Pancreas (tissue), 10 donors: ENCODE measurements at regions not wholly inside any gene's neighbourhood (a gene's known extent, or its start where the extent isn't known, plus 50 kb on each side); places are given as distances from the start of the nearest gene placed in this dataset.

Source experiments
- ATAC-seq, 4 donors: fragments of 200-7000 bp; cut with Tn5 transposase; one replicate each; pipeline versions ENCODE4 v1.8.0 to v1.9.1; 2020; ENCODE audit warnings: mild to moderate bottlenecking in 4 of 4, moderate library complexity in 4 of 4
- DNase-seq, 6 donors: peaks; one replicate each; pipeline ENCODE4 v3.0.0-alpha.2; 2020
- FAIRE-seq: peaks from 2 replicates; lab custom pipeline; 2012; peaks lifted over from hg19 to GRCh38; lab: Jason Lieb, UNC
- H3K27ac ChIP-seq, 4 donors: fragments of 200-600 bp; sonication (generic); 1 replicate in 3 of 4; 2 replicates in 1 of 4; pipeline versions ENCODE4 v1.5.0 to v1.8.0; 2020
- H3K27me3 ChIP-seq, 4 donors: fragments of 200-600 bp; one replicate each; pipeline ENCODE4 v1.8.0; 2021
- H3K36me3 ChIP-seq, 3 donors: fragments of 200-600 bp; sonication (generic) in 1 of 3; one replicate each; pipeline versions ENCODE4 v1.5.0 to v1.8.0; 2020 to 2021
- H3K4me1 ChIP-seq, 3 donors: fragments of 200-600 bp; one replicate each; pipeline ENCODE4 v1.8.0; 2021
- H3K4me3 ChIP-seq, 4 donors: fragments of 200-600 bp; sonication (generic) in 2 of 4; one replicate each; pipeline versions ENCODE4 v1.5.0 to v1.8.0; 2020 to 2021
- H3K9me3 ChIP-seq, 4 donors: fragments of 200-600 bp; one replicate each; pipeline ENCODE4 v1.8.0; 2021
- WGBS, 2 donors: extraction: QIAGEN DNeasy Blood & Tissue Kit; methylation state at CpG; one replicate each; pipeline ENCODE4 v1.1.7; 2013; 5-methylcytosine and 5-hydroxymethylcytosine counted together
- intact Hi-C, 3 donors: fragments of 100-400 bp; cut with DNase I; formaldehyde crosslinking; loops; one replicate each; pipeline versions ENCODE4 v1.11.1 to v1.14.2; 2022
- TF ChIP-seq, protein P1 (sequence below), 4 donors: fragments of 200-600 bp; sonication (generic) in 3 of 4; IDR thresholded peaks; one replicate each; pipeline versions ENCODE4 v1.5.0 to v1.8.0; 2021; ENCODE audit warnings: antibody characterized with exemption in 4 of 4
- donor health status: healthy with polysubstance abuse.
- donor health status: DM: no; HTN: no; CAD: no; lungs with moderate emphysema.
- donor health status: DM: no; HTN: no; CAD: no.
- donor health status: control.
- donor health status: control.
- donor health status: Bipolar disorder and iron deficiency.
- donor health status: DM: yes; HTN: yes; CAD: no.
- donor health status: DM: no; HTN: no; CAD: no.
- donor health status: DM: no; HTN: no; CAD: no.
- donor health status: DM: yes; HTN: yes; CAD: no.

DNA sequence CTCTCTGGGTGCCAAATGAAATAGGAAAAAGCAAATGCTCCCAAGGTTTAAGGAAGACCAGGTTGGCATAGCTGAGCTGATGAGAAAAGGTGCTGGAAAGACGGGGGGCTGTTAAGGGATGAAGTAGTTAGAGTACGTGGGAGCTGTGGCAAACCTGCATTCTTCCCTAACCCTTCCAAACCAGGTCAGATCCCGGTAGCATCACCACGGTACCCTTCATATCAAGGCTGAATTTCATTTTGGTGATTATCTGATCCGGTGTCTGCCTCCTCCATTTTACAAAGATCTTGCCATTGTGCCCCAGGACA is 68.0 kb upstream of the PIM1 start:
- FAIRE-seq = no peak

GRCh38 chr6:37102299-37103168 is 67.4 kb upstream of the PIM1 start:
- H3K9me3 ChIP-seq = no peaks in the 10 kb centered on the region
- peak overlapping the region; percentile 9 to 42 (median 30) for H3K4me3 ChIP-seq
- H3K36me3 ChIP-seq = no peaks in the 10 kb centered on the region
- peak overlapping the region; percentile 71 to 92 (median 88) for H3K27ac ChIP-seq
- intact Hi-C loops = no loop called here
- WGBS, 2 donors = 1 to 2% methylated on average over 32 to 36 of the region's 36 CpGs
- TF ChIP-seq, protein P1, sequence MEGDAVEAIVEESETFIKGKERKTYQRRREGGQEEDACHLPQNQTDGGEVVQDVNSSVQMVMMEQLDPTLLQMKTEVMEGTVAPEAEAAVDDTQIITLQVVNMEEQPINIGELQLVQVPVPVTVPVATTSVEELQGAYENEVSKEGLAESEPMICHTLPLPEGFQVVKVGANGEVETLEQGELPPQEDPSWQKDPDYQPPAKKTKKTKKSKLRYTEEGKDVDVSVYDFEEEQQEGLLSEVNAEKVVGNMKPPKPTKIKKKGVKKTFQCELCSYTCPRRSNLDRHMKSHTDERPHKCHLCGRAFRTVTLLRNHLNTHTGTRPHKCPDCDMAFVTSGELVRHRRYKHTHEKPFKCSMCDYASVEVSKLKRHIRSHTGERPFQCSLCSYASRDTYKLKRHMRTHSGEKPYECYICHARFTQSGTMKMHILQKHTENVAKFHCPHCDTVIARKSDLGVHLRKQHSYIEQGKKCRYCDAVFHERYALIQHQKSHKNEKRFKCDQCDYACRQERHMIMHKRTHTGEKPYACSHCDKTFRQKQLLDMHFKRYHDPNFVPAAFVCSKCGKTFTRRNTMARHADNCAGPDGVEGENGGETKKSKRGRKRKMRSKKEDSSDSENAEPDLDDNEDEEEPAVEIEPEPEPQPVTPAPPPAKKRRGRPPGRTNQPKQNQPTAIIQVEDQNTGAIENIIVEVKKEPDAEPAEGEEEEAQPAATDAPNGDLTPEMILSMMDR (IDR thresholded peaks at IDR 0.05) = no peak
- FAIRE-seq (no peak), ATAC-seq (peak; percentile 65 to 81 (median 74)), DNase-seq (peak; percentile 82 to 92 (median 86))
- peaks cover 17 to 32% (median 17%) of the 10 kb centered on the region in 3 donors for H3K4me1 ChIP-seq
- no peaks in the 10 kb centered on the region for H3K27me3 ChIP-seq

More for the DNA sequence above, 68.0 kb upstream of the PIM1 start:
- DNase-seq (no peak), ATAC-seq (no peak)
- Histone ChIP-seq H3K27me3 (no peaks in the 10 kb centered on the region), H3K9me3 (no peaks in the 10 kb centered on the region), H3K27ac (peak overlapping the region; percentile 71 to 92 (median 88)), H3K4me3 (peak overlapping the region in 1 of 4 donors; percentile 42), H3K36me3 (no peaks in the 10 kb centered on the region), H3K4me1 (peaks cover 17 to 32% (median 17%) of the 10 kb centered on the region in 3 donors)
- intact Hi-C loops = no loop called here
- 63 to 75% methylated on average over 5 of the region's 5 CpGs for WGBS, 2 donors
- TF ChIP-seq, protein P1 (IDR thresholded peaks at IDR 0.05) = no peak

DNA sequence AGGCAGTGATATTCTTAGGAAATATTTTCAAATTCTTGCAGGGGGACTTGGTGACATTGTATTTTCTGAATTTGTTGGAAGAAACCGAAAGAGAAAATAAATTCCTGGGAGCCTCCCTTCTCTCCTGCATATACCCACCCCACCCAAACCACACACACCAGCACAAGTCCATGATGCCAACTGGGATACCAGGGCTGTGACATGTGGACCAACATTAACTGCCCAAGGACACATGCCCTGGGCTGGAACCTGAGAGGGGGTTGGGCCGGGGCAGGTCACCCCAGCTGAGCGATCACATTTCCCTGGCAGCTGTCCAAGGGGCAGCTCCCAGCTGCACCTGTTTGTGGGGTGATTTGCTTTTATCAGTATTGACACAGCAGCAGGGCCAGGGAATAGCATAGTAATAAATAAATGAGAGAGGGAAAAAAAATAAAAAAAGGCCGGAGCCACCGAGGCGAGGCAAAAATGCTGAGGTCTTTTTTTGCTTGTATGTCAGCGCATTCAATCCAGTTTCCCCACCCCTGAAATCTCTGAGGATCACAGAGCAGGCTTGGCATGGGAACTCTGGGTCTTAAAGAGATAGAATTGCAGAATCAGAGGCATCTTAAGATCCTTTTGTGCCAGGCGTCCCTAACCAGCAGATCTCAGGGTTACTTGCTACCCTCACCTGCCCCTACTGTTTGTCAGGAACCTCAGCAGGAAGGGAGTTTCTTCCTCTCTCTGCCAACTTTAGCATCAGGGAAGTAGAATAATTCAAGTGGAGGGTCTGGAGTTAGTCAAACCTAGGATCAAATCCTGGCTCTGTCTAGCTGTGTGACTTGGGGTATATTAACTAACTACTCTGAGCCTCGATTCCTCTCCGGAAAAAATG is 66.5 kb upstream of the PIM1 start:
- intact Hi-C loops = no loop called here
- TF ChIP-seq, protein P1 (IDR thresholded peaks at IDR 0.05) = no peak

DNA sequence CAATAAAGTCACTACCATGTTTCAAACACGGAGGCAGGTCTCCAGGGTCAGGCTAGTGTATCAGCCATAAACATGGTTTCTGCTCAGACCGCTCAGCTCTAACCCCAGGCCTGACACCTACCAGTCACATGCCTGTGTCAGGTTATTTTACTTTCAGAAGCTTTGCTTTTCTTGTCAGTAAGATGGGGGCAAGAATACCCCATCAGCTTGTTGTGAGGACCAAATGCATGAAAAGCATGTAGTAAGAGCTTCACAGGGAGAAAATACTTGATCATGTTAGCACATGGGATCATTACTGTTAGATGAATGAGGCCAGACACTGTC is 65.2 kb upstream of the PIM1 start:
- DNase-seq (no peak), ATAC-seq (no peak), FAIRE-seq (no peak)
- TF ChIP-seq, protein P1 (IDR thresholded peaks at IDR 0.05) = no peak
- H3K27me3 ChIP-seq = no peaks in the 10 kb centered on the region
- no peaks in the 10 kb centered on the region for H3K9me3 ChIP-seq
- no peaks in the 10 kb centered on the region for H3K36me3 ChIP-seq
- H3K27ac ChIP-seq = peak overlapping the region in 2 of 4 donors; percentile 85 to 92
- intact Hi-C loops = no loop called here
- H3K4me1 ChIP-seq = peaks cover 17 to 32% (median 17%) of the 10 kb centered on the region in 3 donors
- WGBS, 2 donors = 40 to 45% methylated on average over 2 of the region's 2 CpGs
- H3K4me3 ChIP-seq = no peak overlapping the region

More for the DNA sequence above, 66.5 kb upstream of the PIM1 start:
- DNase-seq = peak; percentile 91 to 98 (median 96)
- Histone ChIP-seq H3K4me3 (peak overlapping the region in 2 of 4 donors; percentile 35 to 42), H3K36me3 (no peaks in the 10 kb centered on the region), H3K27me3 (no peaks in the 10 kb centered on the region), H3K9me3 (no peaks in the 10 kb centered on the region), H3K27ac (peak overlapping the region; percentile 71 to 92 (median 88)), H3K4me1 (peaks cover 17 to 32% (median 17%) of the 10 kb centered on the region in 3 donors)
- WGBS, 2 donors = 5 to 7% methylated on average over 10 of the region's 10 CpGs
- FAIRE-seq = no peak
- ATAC-seq = peak; percentile 85 to 88 (median 86)
